ENCODE measurements at regions not wholly inside any gene's neighbourhood (a gene's known extent, or its start where the extent isn't known, plus 50 kb on each side); places are given as distances from the start of the nearest gene placed in this dataset.

DNA sequence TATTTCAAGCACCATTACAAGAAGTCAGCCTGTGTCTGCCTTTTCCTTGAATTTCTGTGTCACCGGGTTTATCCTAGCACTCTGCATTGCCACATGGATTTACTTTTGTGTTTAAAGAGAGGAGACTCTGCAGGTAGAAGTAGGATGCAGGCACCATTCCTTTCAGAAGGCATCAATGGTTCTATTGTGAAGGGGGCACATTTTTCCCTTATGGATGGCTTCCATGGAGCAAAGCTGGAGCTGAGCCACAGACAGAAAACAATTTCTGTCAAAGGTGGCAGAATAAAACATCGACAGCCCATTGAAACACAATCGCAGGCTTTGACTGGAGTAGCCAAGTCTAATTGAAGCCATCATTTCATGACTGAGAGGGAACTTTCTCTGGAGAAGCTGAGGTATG is 288.0 kb upstream of the ANKH start:
- intact Hi-C loops (cut with micrococcal nuclease) (no loop called here), dilution Hi-C loops (cut with MboI; ENCODE audit: extremely low pct_ligation_motif_present, low sequenced_read_pairs) (no loop called here)
- H3K9me3 ChIP-seq (replicated peaks; ENCODE audit: control insufficient read depth, insufficient read depth, low read length), result no peaks in the 10 kb centered on the region
- no peak overlapping the region for H3K4me2 ChIP-seq (ENCODE audit: insufficient read depth, low read length)
- no peaks in the 10 kb centered on the region for H4K20me1 ChIP-seq (replicated peaks; ENCODE audit: control insufficient read depth, extremely low read depth, insufficient read depth, low read length)
- no peak overlapping the region for H2AFZ ChIP-seq (ENCODE audit: low read depth, low read length)
- no peak overlapping the region for H3K4me3 ChIP-seq (replicated peaks in 1 of 3; ENCODE audit: insufficient read depth in 1 of 3, low read depth in 1 of 3, low read length in 3 of 3)
- TF ChIP-seq MAX (IDR thresholded peaks at IDR 0.05; ENCODE audit: insufficient read depth, insufficient read length) (no peak), FOS (IDR thresholded peaks at IDR 0.05; ENCODE audit: borderline replicate concordance, insufficient read depth, low read length) (no peak), CTCF (IDR thresholded peaks at IDR 0.05; ENCODE audit: extremely low read depth in 1 of 2, insufficient read depth in 1 of 2, low read depth in 1 of 2, low read length in 2 of 2) (no peak), GATA2 (IDR thresholded peaks at IDR 0.05; ENCODE audit: insufficient read depth, insufficient read length, low read depth, low read length) (no peak), POLR2A (IDR thresholded peaks at IDR 0.05; ENCODE audit: low read depth, low read length) (no peak), POLR2AphosphoS5 (IDR thresholded peaks at IDR 0.05; ENCODE audit: insufficient read depth, low read depth, low read length) (no peak), EZH2 (IDR thresholded peaks at IDR 0.05; ENCODE audit: borderline replicate concordance, low read depth, low read length, severe bottlenecking) (no peak), MYC (IDR thresholded peaks at IDR 0.05; ENCODE audit: low read depth, low read length) (no peak), JUN (IDR thresholded peaks at IDR 0.05; ENCODE audit: borderline replicate concordance, insufficient read depth, insufficient read length, low read depth) (no peak)
- H3K9ac ChIP-seq (replicated peaks; ENCODE audit: extremely low read depth, insufficient read depth, low read length), result no peak overlapping the region
- DNase-seq (ENCODE audit: low read depth, low spot score), result no peak
- no peaks in the 10 kb centered on the region for H3K4me1 ChIP-seq (ENCODE audit: control insufficient read depth, extremely low read depth, insufficient read depth, low read length)
- no peaks in the 10 kb centered on the region for H3K79me2 ChIP-seq (ENCODE audit: control insufficient read depth, insufficient read depth, low read length)
- ChIA-PET POLR2A (no interaction called here), CTCF (no interaction called here)
- BruUV-seq (replicated peaks), result no TSS peak
- H3K36me3 ChIP-seq (ENCODE audit: control insufficient read depth in 2 of 2, extremely low read depth in 1 of 2, insufficient read depth in 2 of 2, low read length in 2 of 2), result no peaks in the 10 kb centered on the region
- no peaks in the 10 kb centered on the region for H3K9me1 ChIP-seq (replicated peaks; ENCODE audit: control insufficient read depth, extremely low read depth, insufficient read depth, low read length)
- no peak for FAIRE-seq
- H3K27me3 ChIP-seq (ENCODE audit: control insufficient read depth in 2 of 2, insufficient read depth in 2 of 2, low read length in 2 of 2), result no peaks in the 10 kb centered on the region
- no peak overlapping the region for H3K27ac ChIP-seq (ENCODE audit: insufficient read depth, low read depth, low read length)

Measured in endothelial cell of umbilical vein (primary cell).